ENCODE measurements at regions not wholly inside any gene's neighbourhood (a gene's known extent, or its start where the extent isn't known, plus 50 kb on each side); places are given as distances from the start of the nearest gene placed in this dataset.

- Histone ChIP-seq H3K27ac (ENCODE audit: low read depth, low read length) (no peak overlapping the region), H3K4me3 (ENCODE audit: low read depth in 1 of 2, low read length in 2 of 2) (no peak overlapping the region), H3K9me3 (ENCODE audit: control insufficient read depth in 1 of 2, low read length in 2 of 2) (no peaks in the 10 kb centered on the region), H3K36me3 (ENCODE audit: control insufficient read depth in 1 of 2, insufficient read depth in 2 of 2, low read length in 2 of 2) (no peaks in the 10 kb centered on the region), H3K4me1 (ENCODE audit: control insufficient read depth in 1 of 2, insufficient read depth in 2 of 2, low read length in 2 of 2) (peaks cover 0 to 9% of the 10 kb centered on the region in 2 donors), H3K27me3 (ENCODE audit: control insufficient read depth in 1 of 2, insufficient read depth in 2 of 2, low read length in 2 of 2) (no peaks in the 10 kb centered on the region), H3K9ac (ENCODE audit: low read depth in 1 of 2, low read length in 2 of 2) (no peak overlapping the region)
These were observed 106.7 kb upstream of the MBL2 start for GRCh38 chr10:52879091-52879807.

- Histone ChIP-seq H3K4me3 (ENCODE audit: low read depth in 1 of 2, low read length in 2 of 2) (no peak overlapping the region), H3K4me1 (ENCODE audit: control insufficient read depth in 1 of 2, insufficient read depth in 2 of 2, low read length in 2 of 2) (peaks cover 0 to 9% of the 10 kb centered on the region in 2 donors), H3K36me3 (ENCODE audit: control insufficient read depth in 1 of 2, insufficient read depth in 2 of 2, low read length in 2 of 2) (no peaks in the 10 kb centered on the region), H3K9me3 (ENCODE audit: control insufficient read depth in 1 of 2, low read length in 2 of 2) (no peaks in the 10 kb centered on the region), H3K27me3 (ENCODE audit: control insufficient read depth in 1 of 2, insufficient read depth in 2 of 2, low read length in 2 of 2) (no peaks in the 10 kb centered on the region), H3K9ac (ENCODE audit: low read depth in 1 of 2, low read length in 2 of 2) (no peak overlapping the region), H3K27ac (ENCODE audit: low read depth, low read length) (no peak overlapping the region)
These were observed 104.9 kb upstream of the MBL2 start for GRCh38 chr10:52877451-52877850.

- Histone ChIP-seq H3K36me3 (ENCODE audit: control insufficient read depth in 1 of 2, insufficient read depth in 2 of 2, low read length in 2 of 2) (no peaks in the 10 kb centered on the region), H3K27ac (ENCODE audit: low read depth, low read length) (no peak overlapping the region), H3K4me1 (ENCODE audit: control insufficient read depth in 1 of 2, insufficient read depth in 2 of 2, low read length in 2 of 2) (peaks cover 0 to 20% of the 10 kb centered on the region in 2 donors), H3K9ac (ENCODE audit: low read depth in 1 of 2, low read length in 2 of 2) (no peak overlapping the region), H3K9me3 (ENCODE audit: control insufficient read depth in 1 of 2, low read length in 2 of 2) (no peaks in the 10 kb centered on the region), H3K27me3 (ENCODE audit: control insufficient read depth in 1 of 2, insufficient read depth in 2 of 2, low read length in 2 of 2) (no peaks in the 10 kb centered on the region), H3K4me3 (ENCODE audit: low read depth in 1 of 2, low read length in 2 of 2) (no peak overlapping the region)
These were observed 102.8 kb upstream of the MBL2 start for GRCh38 chr10:52875336-52875735.

- H3K36me3 ChIP-seq (ENCODE audit: control insufficient read depth in 1 of 2, insufficient read depth in 2 of 2, low read length in 2 of 2): no peaks in the 10 kb centered on the region
- H3K9ac ChIP-seq (ENCODE audit: low read depth in 1 of 2, low read length in 2 of 2): no peak overlapping the region
- H3K27me3 ChIP-seq (ENCODE audit: control insufficient read depth in 1 of 2, insufficient read depth in 2 of 2, low read length in 2 of 2): no peaks in the 10 kb centered on the region
- peaks cover 0 to 24% of the 10 kb centered on the region in 2 donors for H3K4me1 ChIP-seq (ENCODE audit: control insufficient read depth in 1 of 2, insufficient read depth in 2 of 2, low read length in 2 of 2)
- no peaks in the 10 kb centered on the region for H3K9me3 ChIP-seq (ENCODE audit: control insufficient read depth in 1 of 2, low read length in 2 of 2)
- no peak overlapping the region for H3K27ac ChIP-seq (ENCODE audit: low read depth, low read length)
- H3K4me3 ChIP-seq (ENCODE audit: low read depth in 1 of 2, low read length in 2 of 2): no peak overlapping the region
These were observed 102.0 kb upstream of the MBL2 start for GRCh38 chr10:52874581-52874980.

- H3K27me3 ChIP-seq (ENCODE audit: control insufficient read depth in 1 of 2, insufficient read depth in 2 of 2, low read length in 2 of 2): no peaks in the 10 kb centered on the region
- H3K9me3 ChIP-seq (ENCODE audit: control insufficient read depth in 1 of 2, low read length in 2 of 2): no peaks in the 10 kb centered on the region
- H3K4me3 ChIP-seq (ENCODE audit: low read depth in 1 of 2, low read length in 2 of 2): no peak overlapping the region
- H3K27ac ChIP-seq (ENCODE audit: low read depth, low read length): no peak overlapping the region
- no peak overlapping the region for H3K9ac ChIP-seq (ENCODE audit: low read depth in 1 of 2, low read length in 2 of 2)
- no peaks in the 10 kb centered on the region for H3K36me3 ChIP-seq (ENCODE audit: control insufficient read depth in 1 of 2, insufficient read depth in 2 of 2, low read length in 2 of 2)
- H3K4me1 ChIP-seq (ENCODE audit: control insufficient read depth in 1 of 2, insufficient read depth in 2 of 2, low read length in 2 of 2): peaks cover 0 to 24% of the 10 kb centered on the region in 2 donors
These were observed 98.7 kb upstream of the MBL2 start for GRCh38 chr10:52871191-52871843.

- no peak overlapping the region for H3K9ac ChIP-seq (ENCODE audit: low read depth in 1 of 2, low read length in 2 of 2)
- H3K9me3 ChIP-seq (ENCODE audit: control insufficient read depth in 1 of 2, low read length in 2 of 2): no peaks in the 10 kb centered on the region
- H3K27me3 ChIP-seq (ENCODE audit: control insufficient read depth in 1 of 2, insufficient read depth in 2 of 2, low read length in 2 of 2): no peaks in the 10 kb centered on the region
- H3K4me3 ChIP-seq (ENCODE audit: low read depth in 1 of 2, low read length in 2 of 2): no peak overlapping the region
- H3K4me1 ChIP-seq (ENCODE audit: control insufficient read depth in 1 of 2, insufficient read depth in 2 of 2, low read length in 2 of 2): peaks cover 0 to 21% of the 10 kb centered on the region in 2 donors
- H3K36me3 ChIP-seq (ENCODE audit: control insufficient read depth in 1 of 2, insufficient read depth in 2 of 2, low read length in 2 of 2): no peaks in the 10 kb centered on the region
- no peak overlapping the region for H3K27ac ChIP-seq (ENCODE audit: low read depth, low read length)
These were observed 98.0 kb upstream of the MBL2 start for GRCh38 chr10:52870562-52870961.

- Histone ChIP-seq H3K9me3 (ENCODE audit: control insufficient read depth in 1 of 2, low read length in 2 of 2) (no peaks in the 10 kb centered on the region), H3K27me3 (ENCODE audit: control insufficient read depth in 1 of 2, insufficient read depth in 2 of 2, low read length in 2 of 2) (no peaks in the 10 kb centered on the region), H3K27ac (ENCODE audit: low read depth, low read length) (no peak overlapping the region), H3K36me3 (ENCODE audit: control insufficient read depth in 1 of 2, insufficient read depth in 2 of 2, low read length in 2 of 2) (no peaks in the 10 kb centered on the region), H3K9ac (ENCODE audit: low read depth in 1 of 2, low read length in 2 of 2) (no peak overlapping the region), H3K4me3 (ENCODE audit: low read depth in 1 of 2, low read length in 2 of 2) (no peak overlapping the region), H3K4me1 (ENCODE audit: control insufficient read depth in 1 of 2, insufficient read depth in 2 of 2, low read length in 2 of 2) (peaks cover 0 to 19% of the 10 kb centered on the region in 2 donors)
These were observed 97.3 kb upstream of the MBL2 start for GRCh38 chr10:52869864-52870263.

- Histone ChIP-seq H3K36me3 (ENCODE audit: control insufficient read depth in 1 of 2, insufficient read depth in 2 of 2, low read length in 2 of 2) (no peaks in the 10 kb centered on the region), H3K27me3 (ENCODE audit: control insufficient read depth in 1 of 2, insufficient read depth in 2 of 2, low read length in 2 of 2) (no peaks in the 10 kb centered on the region), H3K9ac (ENCODE audit: low read depth in 1 of 2, low read length in 2 of 2) (no peak overlapping the region), H3K4me3 (ENCODE audit: low read depth in 1 of 2, low read length in 2 of 2) (no peak overlapping the region), H3K27ac (ENCODE audit: low read depth, low read length) (no peak overlapping the region), H3K9me3 (ENCODE audit: control insufficient read depth in 1 of 2, low read length in 2 of 2) (no peaks in the 10 kb centered on the region), H3K4me1 (ENCODE audit: control insufficient read depth in 1 of 2, insufficient read depth in 2 of 2, low read length in 2 of 2) (peaks cover 0 to 3% of the 10 kb centered on the region in 2 donors)
These were observed 92.6 kb upstream of the MBL2 start for GRCh38 chr10:52865213-52865612.

GRCh38 chr10:52864201-52865106, 91.9 kb upstream of the MBL2 start:
- Histone ChIP-seq H3K27ac (ENCODE audit: low read depth, low read length) (no peak overlapping the region), H3K4me1 (ENCODE audit: control insufficient read depth in 1 of 2, insufficient read depth in 2 of 2, low read length in 2 of 2) (no peaks in the 10 kb centered on the region), H3K9me3 (ENCODE audit: control insufficient read depth in 1 of 2, low read length in 2 of 2) (no peaks in the 10 kb centered on the region), H3K36me3 (ENCODE audit: control insufficient read depth in 1 of 2, insufficient read depth in 2 of 2, low read length in 2 of 2) (no peaks in the 10 kb centered on the region), H3K27me3 (ENCODE audit: control insufficient read depth in 1 of 2, insufficient read depth in 2 of 2, low read length in 2 of 2) (no peaks in the 10 kb centered on the region), H3K4me3 (ENCODE audit: low read depth in 1 of 2, low read length in 2 of 2) (no peak overlapping the region), H3K9ac (ENCODE audit: low read depth in 1 of 2, low read length in 2 of 2) (no peak overlapping the region)

GRCh38 chr10:52858722-52859121, 86.1 kb upstream of the MBL2 start:
- no peaks in the 10 kb centered on the region for H3K36me3 ChIP-seq (ENCODE audit: control insufficient read depth in 1 of 2, insufficient read depth in 2 of 2, low read length in 2 of 2)
- no peak overlapping the region for H3K27ac ChIP-seq (ENCODE audit: low read depth, low read length)
- no peaks in the 10 kb centered on the region for H3K9me3 ChIP-seq (ENCODE audit: control insufficient read depth in 1 of 2, low read length in 2 of 2)
- H3K4me3 ChIP-seq (ENCODE audit: low read depth in 1 of 2, low read length in 2 of 2): no peak overlapping the region
- no peaks in the 10 kb centered on the region for H3K4me1 ChIP-seq (ENCODE audit: control insufficient read depth in 1 of 2, insufficient read depth in 2 of 2, low read length in 2 of 2)
- H3K27me3 ChIP-seq (ENCODE audit: control insufficient read depth in 1 of 2, insufficient read depth in 2 of 2, low read length in 2 of 2): no peaks in the 10 kb centered on the region
- no peak overlapping the region for H3K9ac ChIP-seq (ENCODE audit: low read depth in 1 of 2, low read length in 2 of 2)

Measured in duodenal mucosa (tissue), 2 donors.